OCI-LY7 (cell line): ENCODE measurements at regions not wholly inside any gene's neighbourhood (a gene's known extent, or its start where the extent isn't known, plus 50 kb on each side); places are given as distances from the start of the nearest gene placed in this dataset.

Source experiments
- CTCF ChIP-seq: fragments of 200-600 bp; sonication (generic); conservative IDR thresholded peaks from 2 replicates; pipeline ENCODE4 v1.5.1; 2014; ENCODE audit warnings: mild to moderate bottlenecking, antibody characterized with exemption, low read length, moderate library complexity, mixed read lengths
- EZH2phosphoT487 ChIP-seq: fragments of 200-600 bp; sonication (generic); IDR thresholded peaks from 2 replicates; pipeline ENCODE4 v1.6.1; 2018; ENCODE audit warnings: low read depth, borderline replicate concordance, mild to moderate bottlenecking, mixed run types, antibody characterized with exemption, low read length, moderate library complexity, mixed read lengths

GRCh38 chr22:34903416-34903815 lies 162.5 kb upstream of the ISX start:
- no peak for TF ChIP-seq CTCF
- no peak for TF ChIP-seq EZH2phosphoT487
